SK-N-MC (cell line): ENCODE measurements at regions not wholly inside any gene's neighbourhood (a gene's known extent, or its start where the extent isn't known, plus 50 kb on each side); places are given as distances from the start of the nearest gene placed in this dataset.

Experiments used
- DNase-seq: peaks from one replicate; pipeline ENCODE4 v3.0.0-alpha.2; 2011; ENCODE audit warnings: low read depth, low spot score
- H3K27ac ChIP-seq: fragments of 200-600 bp; sonication (generic); 2 replicates; pipeline ENCODE4 v1.5.1; 2016; ENCODE audit warnings: mixed run types
- H3K36me3 ChIP-seq: fragments of 200-600 bp; sonication (generic); 2 replicates; pipeline ENCODE4 v1.6.1; 2017; ENCODE audit warnings: antibody characterized with exemption, low read length, mixed read lengths; ENCODE audit not compliant: insufficient read depth
- H3K4me3 ChIP-seq: fragments of 200-600 bp; sonication (generic); 2 replicates; pipeline ENCODE4 v1.5.1; 2016
- H3K9ac ChIP-seq: fragments of 200-600 bp; sonication (generic); 2 replicates; pipeline ENCODE4 v1.8.0; 2017; ENCODE audit warnings: mixed run types, mixed read lengths; ENCODE audit not compliant: insufficient read length
- H3K9me3 ChIP-seq: fragments of 200-600 bp; sonication (generic); 2 replicates; pipeline ENCODE4 v1.6.1; 2017; ENCODE audit warnings: low read depth, mild to moderate bottlenecking, antibody characterized with exemption, low read length, moderate library complexity, mixed read lengths
- EZH2 ChIP-seq: fragments of 200-600 bp; sonication (generic); IDR thresholded peaks from one replicate; pipeline ENCODE4 v1.6.1; 2017; ENCODE audit warnings: antibody characterized with exemption
- FOXP2 ChIP-seq: optimal IDR thresholded peaks from 2 replicates; pipeline ENCODE3; 2011; ENCODE audit warnings: mild to moderate bottlenecking, moderate library complexity; ENCODE audit not compliant: insufficient read depth; ENCODE audit errors: extremely low read length, control extremely low read depth
- POLR2AphosphoS5 ChIP-seq: IDR thresholded peaks from 2 replicates; pipeline ENCODE4 v1.6.1; 2012; ENCODE audit warnings: mild to moderate bottlenecking, low read depth, low read length, borderline replicate concordance

DNA sequence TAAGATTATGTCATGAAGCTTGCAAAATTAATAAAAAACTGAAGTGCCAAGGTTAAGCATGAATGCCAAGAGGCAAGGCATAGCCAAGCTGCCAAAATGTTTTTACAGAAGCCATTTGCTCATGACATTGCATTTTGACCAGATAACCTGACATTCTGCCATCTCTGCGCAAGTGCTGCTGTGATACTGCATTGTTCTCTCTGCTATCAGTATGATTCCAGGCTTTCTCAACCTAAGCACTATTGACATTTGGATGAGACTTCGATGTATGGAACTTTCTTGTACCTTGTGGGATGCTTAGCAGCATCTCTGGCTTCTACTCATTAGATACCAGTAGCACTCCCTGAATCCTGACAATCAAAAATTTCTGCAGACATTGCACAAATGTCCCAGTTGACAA lies 139.2 kb downstream of the RASSF9 start:
- TF ChIP-seq EZH2 (no peak), POLR2AphosphoS5 (no peak), FOXP2 (no peak)
- no peak for DNase-seq
- Histone ChIP-seq H3K36me3 (no peaks in the 10 kb centered on the region), H3K9ac (no peak overlapping the region), H3K27ac (no peak overlapping the region), H3K9me3 (no peaks in the 10 kb centered on the region), H3K4me3 (no peak overlapping the region)

DNA sequence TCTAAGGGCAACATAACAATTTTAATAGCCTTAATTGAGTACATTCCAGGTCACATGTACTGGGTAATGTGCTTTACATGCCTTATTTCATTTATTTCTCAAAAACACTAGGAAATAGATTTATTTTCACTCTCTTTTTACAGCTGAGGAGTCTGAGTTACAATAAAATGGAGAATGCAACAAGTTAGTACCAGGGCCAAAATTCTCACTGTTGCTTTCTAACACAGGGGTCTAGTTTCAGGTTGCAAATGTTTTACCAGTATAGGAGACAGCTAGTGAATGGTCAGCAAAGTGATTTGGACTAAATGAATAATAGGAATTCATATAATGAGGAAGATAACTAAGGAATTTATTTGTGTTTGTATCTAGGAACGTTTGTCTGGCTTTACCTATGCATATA lies 137.3 kb downstream of the RASSF9 start:
- Histone ChIP-seq H3K4me3 (no peak overlapping the region), H3K9ac (no peak overlapping the region), H3K27ac (no peak overlapping the region), H3K36me3 (no peaks in the 10 kb centered on the region), H3K9me3 (no peaks in the 10 kb centered on the region)
- DNase-seq = no peak
- TF ChIP-seq EZH2 (no peak), POLR2AphosphoS5 (no peak), FOXP2 (no peak)

DNA sequence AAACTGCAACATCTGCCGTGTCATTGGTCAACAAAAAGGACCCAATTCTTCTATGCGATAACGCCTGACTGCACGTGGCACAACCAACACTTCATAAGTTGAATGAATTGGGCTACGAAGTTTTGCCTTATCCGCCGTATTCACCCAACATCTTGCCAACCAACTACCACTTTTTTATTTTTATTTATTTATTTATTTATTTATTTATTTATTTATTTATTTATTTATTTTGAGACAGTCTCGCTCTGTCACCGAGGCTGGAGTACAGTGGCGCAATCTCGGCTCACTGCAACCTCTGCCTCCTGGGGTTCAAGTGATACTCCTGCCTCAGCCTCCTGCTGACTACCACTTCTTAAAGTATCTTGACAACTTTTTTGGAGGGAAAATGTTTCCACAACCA lies 127.4 kb downstream of the RASSF9 start:
- Histone ChIP-seq H3K4me3 (no peak overlapping the region), H3K27ac (no peak overlapping the region), H3K9me3 (no peaks in the 10 kb centered on the region), H3K9ac (no peak overlapping the region), H3K36me3 (no peaks in the 10 kb centered on the region)
- TF ChIP-seq FOXP2 (no peak), EZH2 (no peak), POLR2AphosphoS5 (no peak)
- no peak for DNase-seq

DNA sequence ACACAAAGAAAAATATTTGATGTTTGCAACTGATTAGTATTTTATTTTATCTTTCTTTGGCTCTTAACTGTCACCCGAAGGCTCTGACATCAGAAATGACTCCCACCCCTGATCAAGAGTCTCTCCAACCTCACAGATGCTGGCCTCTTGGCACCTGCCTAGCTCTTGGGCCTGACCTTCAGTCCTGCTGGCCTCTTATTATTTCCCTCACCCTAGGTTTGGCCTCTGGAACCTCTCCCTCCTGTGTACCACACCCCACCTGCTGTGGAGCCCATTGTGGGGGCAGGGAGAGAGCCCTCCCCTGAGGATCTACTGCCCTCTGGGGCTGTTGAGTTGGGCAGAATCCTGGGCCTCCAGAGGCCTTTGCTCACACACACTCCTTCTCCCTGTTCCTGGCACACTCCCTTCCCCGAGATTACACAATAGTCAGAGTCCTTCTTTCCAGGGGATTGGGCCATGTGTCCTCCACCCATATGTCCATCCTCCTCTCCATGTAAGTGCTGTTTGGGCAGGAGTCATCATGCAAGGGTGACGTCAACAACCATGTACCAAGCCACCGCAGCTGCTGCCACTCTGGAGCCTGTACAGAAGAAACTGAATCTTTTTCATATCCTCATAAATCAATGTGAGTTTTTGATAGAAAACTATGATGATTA lies 124.3 kb downstream of the RASSF9 start:
- no peak for DNase-seq
- H3K9me3 ChIP-seq = no peaks in the 10 kb centered on the region
- no peak for TF ChIP-seq POLR2AphosphoS5
- TF ChIP-seq FOXP2 = no peak
- TF ChIP-seq EZH2 = no peak
- H3K4me3 ChIP-seq = no peak overlapping the region
- H3K9ac ChIP-seq = no peak overlapping the region
- peak overlapping the region; percentile 43; the same call in 1 of the 2 replicates for H3K27ac ChIP-seq
- H3K36me3 ChIP-seq = no peaks in the 10 kb centered on the region

DNA sequence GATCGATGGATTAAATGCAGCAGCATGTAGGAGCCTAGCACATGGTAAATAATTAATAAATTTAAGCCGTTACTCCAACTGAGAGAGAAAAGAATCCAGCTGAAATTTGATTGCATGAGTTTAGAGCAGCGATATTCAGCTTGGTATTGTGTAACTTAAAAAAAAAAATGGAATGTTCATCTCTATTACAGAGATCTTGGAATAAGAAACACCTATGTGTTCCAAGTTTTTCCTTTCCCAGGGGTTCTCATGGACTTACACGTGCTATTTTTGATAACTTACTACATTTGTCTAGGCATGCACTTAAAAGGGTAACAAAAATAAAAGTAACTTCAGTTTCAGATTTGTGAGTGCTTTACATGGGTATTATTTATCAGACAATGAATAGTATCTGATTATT lies 122.8 kb downstream of the RASSF9 start:
- no peak overlapping the region for H3K27ac ChIP-seq
- no peak overlapping the region for H3K9ac ChIP-seq
- no peaks in the 10 kb centered on the region for H3K9me3 ChIP-seq
- no peak for DNase-seq
- H3K4me3 ChIP-seq = no peak overlapping the region
- no peaks in the 10 kb centered on the region for H3K36me3 ChIP-seq
- TF ChIP-seq POLR2AphosphoS5 (no peak), FOXP2 (no peak), EZH2 (no peak)

DNA sequence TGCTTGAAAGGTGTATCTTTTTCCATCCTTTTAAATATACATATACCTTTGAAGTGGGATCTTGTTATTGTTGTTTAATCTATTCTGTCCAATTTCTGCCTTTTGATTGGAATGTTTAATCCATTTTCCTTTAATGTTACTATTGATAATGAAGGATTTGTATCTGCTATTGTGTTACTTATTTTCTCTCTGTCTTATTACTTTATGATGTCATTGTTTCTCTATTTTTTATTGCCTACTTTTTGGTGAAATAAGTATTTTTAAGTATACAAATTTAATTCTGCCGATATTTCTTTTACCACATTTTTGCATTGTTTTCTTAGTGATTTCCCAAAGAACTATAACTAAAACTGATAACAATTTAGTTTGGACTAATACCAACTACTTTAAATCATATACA lies 121.8 kb downstream of the RASSF9 start:
- H3K4me3 ChIP-seq = no peak overlapping the region
- H3K9ac ChIP-seq = no peak overlapping the region
- no peak overlapping the region for H3K27ac ChIP-seq
- H3K9me3 ChIP-seq = no peaks in the 10 kb centered on the region
- no peaks in the 10 kb centered on the region for H3K36me3 ChIP-seq
- TF ChIP-seq EZH2 = no peak
- DNase-seq = no peak

DNA sequence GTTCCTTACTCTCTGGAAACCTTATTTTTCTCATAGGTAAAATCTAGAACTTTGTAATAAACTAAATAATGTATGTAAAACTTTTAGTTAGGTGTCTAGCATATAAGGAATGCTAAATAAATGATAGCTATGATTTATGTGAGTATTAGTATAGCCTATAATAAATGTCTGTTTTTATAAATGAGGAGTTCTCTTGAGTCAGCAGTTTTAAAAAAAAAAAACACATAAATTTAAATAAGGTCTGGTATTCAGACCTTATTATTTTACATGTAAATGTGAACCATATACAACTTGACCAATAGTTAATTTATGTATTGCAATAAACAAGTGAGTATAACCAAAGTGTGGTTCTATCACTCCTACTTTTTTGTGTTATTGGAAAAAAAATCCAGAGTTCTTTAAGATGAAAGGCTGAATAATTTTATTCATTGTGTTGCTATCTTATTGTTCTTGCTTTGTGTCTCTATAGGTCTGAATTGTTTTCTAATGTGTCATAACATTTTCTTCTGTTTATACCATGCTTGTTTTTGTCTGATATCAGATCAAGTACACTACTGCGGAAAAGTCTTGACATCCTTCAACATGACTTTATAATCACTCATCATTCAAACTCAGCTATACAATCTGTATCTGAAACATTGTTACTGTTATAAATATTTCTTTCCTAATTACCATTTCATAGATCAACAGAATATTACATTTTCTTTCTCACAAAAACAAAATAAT lies 115.7 kb downstream of the RASSF9 start:
- no peaks in the 10 kb centered on the region for H3K36me3 ChIP-seq
- H3K9ac ChIP-seq = no peak overlapping the region
- H3K4me3 ChIP-seq = no peak overlapping the region
- no peaks in the 10 kb centered on the region for H3K9me3 ChIP-seq
- TF ChIP-seq POLR2AphosphoS5 (no peak), FOXP2 (no peak), EZH2 (no peak)
- DNase-seq = no peak
- no peak overlapping the region for H3K27ac ChIP-seq

DNA sequence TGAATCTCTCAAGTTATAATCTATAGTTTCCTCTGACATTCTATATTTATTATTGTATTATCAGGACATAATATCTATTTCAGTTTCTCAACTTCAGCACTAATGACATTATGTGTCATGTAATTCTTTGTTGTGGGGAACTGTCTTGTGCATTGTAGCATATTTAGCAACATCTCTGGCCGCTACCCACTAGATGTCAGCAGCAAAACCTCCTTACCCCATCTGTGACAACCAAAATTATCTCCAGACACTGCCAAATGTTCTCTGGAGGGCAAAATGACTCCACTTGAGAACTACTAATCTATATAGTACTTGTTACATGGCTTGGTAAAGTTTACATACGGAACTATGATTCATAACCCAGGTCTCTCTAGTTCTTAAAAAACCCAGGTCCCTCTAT lies 110.2 kb downstream of the RASSF9 start:
- Histone ChIP-seq H3K9ac (no peak overlapping the region), H3K36me3 (no peaks in the 10 kb centered on the region; the same call in 1 of the 2 replicates), H3K27ac (no peak overlapping the region), H3K4me3 (no peak overlapping the region), H3K9me3 (no peaks in the 10 kb centered on the region)
- no peak for DNase-seq
- TF ChIP-seq FOXP2 (no peak), EZH2 (no peak), POLR2AphosphoS5 (no peak)
